ENCODE measurements at regions not wholly inside any gene's neighbourhood (a gene's known extent, or its start where the extent isn't known, plus 50 kb on each side); places are given as distances from the start of the nearest gene placed in this dataset.

DNA sequence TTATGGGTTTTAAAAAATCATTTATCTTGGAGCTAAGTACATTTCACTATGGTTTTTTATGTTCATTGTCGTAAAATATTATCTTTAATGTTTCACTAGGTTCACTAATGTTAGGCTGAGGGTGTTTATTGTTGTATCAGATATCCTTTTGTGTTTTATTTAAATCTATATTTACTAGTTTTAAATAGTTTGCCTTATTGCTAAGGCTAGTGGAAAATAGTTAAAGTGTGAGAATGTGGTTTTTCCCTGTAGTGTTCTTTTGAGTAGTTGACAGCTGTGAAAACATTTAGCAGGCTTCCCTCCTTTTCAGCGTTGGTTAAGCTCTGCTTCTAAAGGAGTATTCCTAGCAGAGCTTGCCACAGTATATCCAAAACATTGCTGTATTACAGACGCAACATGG lies 139.0 kb downstream of the TM9SF2 start:
- no peak overlapping the region for H3K27ac ChIP-seq (ENCODE audit: low read depth in 2 of 2, low read length in 1 of 2)
- 83 to 86% methylated on average over 3 of the region's 3 CpGs for WGBS, 2 donors
- no peaks in the 10 kb centered on the region for H3K36me3 ChIP-seq (ENCODE audit: control insufficient read depth in 2 of 2, insufficient read depth in 2 of 2, low read length in 1 of 2)
- no peaks in the 10 kb centered on the region for H3K4me1 ChIP-seq (ENCODE audit: control insufficient read depth in 2 of 2, insufficient read depth in 2 of 2, low read length in 1 of 2)
- no peak overlapping the region for H3K4me3 ChIP-seq (ENCODE audit: low read depth in 1 of 2, low read length in 2 of 2)
- H3K27me3 ChIP-seq (ENCODE audit: control insufficient read depth in 1 of 2, insufficient read depth in 2 of 2, low read length in 2 of 2), result no peaks in the 10 kb centered on the region
- H3K9me3 ChIP-seq (ENCODE audit: control insufficient read depth in 2 of 2, insufficient read depth in 1 of 2, low read depth in 1 of 2, low read length in 1 of 2), result no peaks in the 10 kb centered on the region

DNA sequence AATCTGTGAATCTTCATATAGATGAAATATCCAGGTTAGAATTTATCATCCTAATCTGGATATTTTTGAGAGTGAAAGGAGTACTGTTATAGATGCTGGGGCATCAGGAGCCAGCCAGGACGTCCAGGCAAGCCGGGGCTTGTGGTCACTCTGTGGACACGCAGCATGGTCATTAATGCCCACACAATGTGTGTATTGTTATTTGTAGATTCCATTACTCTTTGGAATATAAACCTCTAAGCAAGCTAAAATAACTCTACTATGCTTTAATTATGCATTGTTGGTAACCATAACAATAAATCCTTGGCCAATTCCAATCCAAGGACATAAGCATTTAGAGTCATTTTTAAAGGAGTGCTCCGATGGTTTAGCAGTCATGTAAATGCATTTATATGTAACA lies 137.9 kb downstream of the TM9SF2 start:
- no peaks in the 10 kb centered on the region for H3K4me1 ChIP-seq (ENCODE audit: control insufficient read depth in 2 of 2, insufficient read depth in 2 of 2, low read length in 1 of 2)
- no peaks in the 10 kb centered on the region for H3K9me3 ChIP-seq (ENCODE audit: control insufficient read depth in 2 of 2, insufficient read depth in 1 of 2, low read depth in 1 of 2, low read length in 1 of 2)
- no peak overlapping the region for H3K27ac ChIP-seq (ENCODE audit: low read depth in 2 of 2, low read length in 1 of 2)
- no peaks in the 10 kb centered on the region for H3K36me3 ChIP-seq (ENCODE audit: control insufficient read depth in 2 of 2, insufficient read depth in 2 of 2, low read length in 1 of 2)
- H3K4me3 ChIP-seq (ENCODE audit: low read depth in 1 of 2, low read length in 2 of 2), result no peak overlapping the region
- no peaks in the 10 kb centered on the region for H3K27me3 ChIP-seq (ENCODE audit: control insufficient read depth in 1 of 2, insufficient read depth in 2 of 2, low read length in 2 of 2)
- 83% methylated on average over 4 of the region's 4 CpGs for WGBS, 2 donors

DNA sequence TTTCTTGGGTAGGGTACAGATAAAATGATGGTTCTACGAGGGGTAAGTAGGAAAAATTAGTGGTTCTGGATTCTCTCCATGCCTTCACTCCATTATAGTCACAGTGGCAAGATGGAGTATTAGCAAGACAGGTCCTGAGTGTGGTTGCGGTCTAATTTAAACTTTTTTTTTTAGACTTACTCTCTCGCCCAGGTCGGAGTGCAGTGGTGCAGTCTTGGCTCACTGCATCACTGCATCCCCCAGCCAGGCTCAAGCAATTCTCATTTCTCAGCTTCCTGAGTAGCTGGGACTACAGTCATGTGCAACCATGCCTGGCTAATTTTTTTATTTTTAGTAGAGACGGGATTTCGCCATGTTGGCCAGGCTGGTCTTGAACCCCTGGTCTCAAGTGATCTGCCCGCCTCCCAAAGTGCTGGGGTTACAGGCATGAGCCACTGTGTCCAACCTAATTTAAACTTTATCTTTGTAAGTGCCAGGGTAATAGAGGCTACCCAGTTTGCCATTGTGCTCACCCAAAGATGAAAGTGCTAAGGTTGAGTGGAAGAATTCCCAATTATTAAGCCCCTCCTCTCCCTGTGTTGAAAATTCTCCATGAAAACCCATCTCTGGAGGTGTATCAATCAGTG lies 135.6 kb downstream of the TM9SF2 start:
- no peaks in the 10 kb centered on the region for H3K9me3 ChIP-seq (ENCODE audit: control insufficient read depth in 2 of 2, insufficient read depth in 1 of 2, low read depth in 1 of 2, low read length in 1 of 2)
- no peaks in the 10 kb centered on the region for H3K36me3 ChIP-seq (ENCODE audit: control insufficient read depth in 2 of 2, insufficient read depth in 2 of 2, low read length in 1 of 2)
- no peak overlapping the region for H3K4me3 ChIP-seq (ENCODE audit: low read depth in 1 of 2, low read length in 2 of 2)
- no peaks in the 10 kb centered on the region for H3K4me1 ChIP-seq (ENCODE audit: control insufficient read depth in 2 of 2, insufficient read depth in 2 of 2, low read length in 1 of 2)
- H3K27ac ChIP-seq (ENCODE audit: low read depth in 2 of 2, low read length in 1 of 2), result no peak overlapping the region
- H3K27me3 ChIP-seq (ENCODE audit: control insufficient read depth in 1 of 2, insufficient read depth in 2 of 2, low read length in 2 of 2), result no peaks in the 10 kb centered on the region
- WGBS, 2 donors, result 93 to 96% methylated on average over 7 of the region's 7 CpGs

- H3K36me3 ChIP-seq (ENCODE audit: control insufficient read depth in 2 of 2, insufficient read depth in 2 of 2, low read length in 1 of 2), result no peaks in the 10 kb centered on the region
- WGBS, 2 donors, result 62 to 76% methylated on average over 1 of the region's 1 CpG
- H3K27ac ChIP-seq (ENCODE audit: low read depth in 2 of 2, low read length in 1 of 2), result no peak overlapping the region
- no peaks in the 10 kb centered on the region for H3K4me1 ChIP-seq (ENCODE audit: control insufficient read depth in 2 of 2, insufficient read depth in 2 of 2, low read length in 1 of 2)
- no peak overlapping the region for H3K4me3 ChIP-seq (ENCODE audit: low read depth in 1 of 2, low read length in 2 of 2)
- no peaks in the 10 kb centered on the region for H3K9me3 ChIP-seq (ENCODE audit: control insufficient read depth in 2 of 2, insufficient read depth in 1 of 2, low read depth in 1 of 2, low read length in 1 of 2)
- no peaks in the 10 kb centered on the region for H3K27me3 ChIP-seq (ENCODE audit: control insufficient read depth in 1 of 2, insufficient read depth in 2 of 2, low read length in 2 of 2)
These were observed 135.0 kb downstream of the TM9SF2 start for GRCh38 chr13:99636306-99636705.

GRCh38 chr13:99634672-99635071 lies 133.4 kb downstream of the TM9SF2 start:
- 91 to 94% methylated on average over 7 of the region's 7 CpGs for WGBS, 2 donors
- H3K27me3 ChIP-seq (ENCODE audit: control insufficient read depth in 1 of 2, insufficient read depth in 2 of 2, low read length in 2 of 2), result no peaks in the 10 kb centered on the region
- H3K27ac ChIP-seq (ENCODE audit: low read depth in 2 of 2, low read length in 1 of 2), result no peak overlapping the region
- H3K4me3 ChIP-seq (ENCODE audit: low read depth in 1 of 2, low read length in 2 of 2), result no peak overlapping the region
- H3K4me1 ChIP-seq (ENCODE audit: control insufficient read depth in 2 of 2, insufficient read depth in 2 of 2, low read length in 1 of 2), result peaks cover 0 to 2% of the 10 kb centered on the region in 2 donors
- H3K36me3 ChIP-seq (ENCODE audit: control insufficient read depth in 2 of 2, insufficient read depth in 2 of 2, low read length in 1 of 2), result no peaks in the 10 kb centered on the region
- H3K9me3 ChIP-seq (ENCODE audit: control insufficient read depth in 2 of 2, insufficient read depth in 1 of 2, low read depth in 1 of 2, low read length in 1 of 2), result no peaks in the 10 kb centered on the region

DNA sequence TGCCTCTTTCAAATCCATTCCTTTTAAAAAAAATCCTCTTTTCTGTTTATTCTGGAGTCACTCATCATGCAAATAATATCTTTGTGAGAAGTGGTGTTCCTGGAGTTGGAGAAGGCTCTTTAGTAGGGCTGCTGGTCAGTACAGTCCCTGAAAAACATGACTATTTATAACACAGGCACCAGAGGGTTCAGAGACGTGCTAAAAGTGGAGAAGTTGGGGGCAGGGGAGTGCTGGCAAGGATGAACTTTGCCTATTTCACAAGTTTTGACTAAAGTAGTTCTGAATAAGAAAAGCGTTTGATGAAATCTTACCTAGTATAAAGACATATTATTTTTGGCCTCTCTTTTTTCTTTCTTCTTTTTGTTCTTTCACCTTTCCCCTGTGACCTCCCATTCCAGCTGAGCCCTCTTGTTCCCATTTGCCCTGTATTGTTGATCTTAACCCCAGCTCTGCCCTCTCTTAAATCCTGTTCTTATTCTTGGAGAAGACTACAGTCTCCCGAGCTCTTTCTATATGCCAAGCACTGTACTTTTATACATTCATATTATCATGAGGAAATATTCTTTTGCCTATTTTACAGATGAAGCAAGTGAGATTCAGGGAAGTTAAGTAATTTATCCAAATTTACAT lies 129.1 kb downstream of the TM9SF2 start:
- Histone ChIP-seq H3K4me3 (ENCODE audit: low read depth in 1 of 2, low read length in 2 of 2) (no peak overlapping the region), H3K9me3 (ENCODE audit: control insufficient read depth in 2 of 2, insufficient read depth in 1 of 2, low read depth in 1 of 2, low read length in 1 of 2) (no peaks in the 10 kb centered on the region), H3K27me3 (ENCODE audit: control insufficient read depth in 1 of 2, insufficient read depth in 2 of 2, low read length in 2 of 2) (no peaks in the 10 kb centered on the region), H3K36me3 (ENCODE audit: control insufficient read depth in 2 of 2, insufficient read depth in 2 of 2, low read length in 1 of 2) (no peaks in the 10 kb centered on the region), H3K27ac (ENCODE audit: low read depth in 2 of 2, low read length in 1 of 2) (no peak overlapping the region), H3K4me1 (ENCODE audit: control insufficient read depth in 2 of 2, insufficient read depth in 2 of 2, low read length in 1 of 2) (peaks cover 2 to 3% of the 10 kb centered on the region in 2 donors)
- WGBS, 2 donors, result 77 to 87% methylated on average over 3 of the region's 3 CpGs

DNA sequence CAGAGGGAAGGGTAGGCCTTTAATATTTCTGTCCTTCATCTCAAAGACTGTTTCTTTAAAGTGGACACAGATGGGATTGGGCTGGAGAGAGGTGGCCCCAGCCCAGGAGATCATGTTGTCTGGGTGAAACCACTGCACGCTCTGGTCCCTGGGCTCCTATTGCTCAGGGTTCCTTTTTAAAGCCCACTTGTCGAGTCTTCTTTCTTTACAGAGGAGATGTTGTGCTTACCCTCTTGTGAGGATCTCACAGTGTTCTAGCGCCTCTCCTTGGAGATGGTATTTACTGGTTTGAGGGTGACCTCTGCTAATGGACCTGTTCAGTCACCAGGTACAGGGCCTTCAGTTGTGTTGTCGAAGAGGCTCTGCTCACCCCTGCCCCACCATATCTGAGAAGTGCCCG lies 128.4 kb downstream of the TM9SF2 start:
- H3K4me3 ChIP-seq (ENCODE audit: low read depth in 1 of 2, low read length in 2 of 2), result no peak overlapping the region
- no peaks in the 10 kb centered on the region for H3K27me3 ChIP-seq (ENCODE audit: control insufficient read depth in 1 of 2, insufficient read depth in 2 of 2, low read length in 2 of 2)
- peaks cover 2 to 3% of the 10 kb centered on the region in 2 donors for H3K4me1 ChIP-seq (ENCODE audit: control insufficient read depth in 2 of 2, insufficient read depth in 2 of 2, low read length in 1 of 2)
- H3K9me3 ChIP-seq (ENCODE audit: control insufficient read depth in 2 of 2, insufficient read depth in 1 of 2, low read depth in 1 of 2, low read length in 1 of 2), result no peaks in the 10 kb centered on the region
- WGBS, 2 donors, result 95% methylated on average over 5 of the region's 5 CpGs
- H3K36me3 ChIP-seq (ENCODE audit: control insufficient read depth in 2 of 2, insufficient read depth in 2 of 2, low read length in 1 of 2), result no peaks in the 10 kb centered on the region
- no peak overlapping the region for H3K27ac ChIP-seq (ENCODE audit: low read depth in 2 of 2, low read length in 1 of 2)

- Histone ChIP-seq H3K4me3 (ENCODE audit: low read depth in 1 of 2, low read length in 2 of 2) (no peak overlapping the region), H3K36me3 (ENCODE audit: control insufficient read depth in 2 of 2, insufficient read depth in 2 of 2, low read length in 1 of 2) (no peaks in the 10 kb centered on the region), H3K27me3 (ENCODE audit: control insufficient read depth in 1 of 2, insufficient read depth in 2 of 2, low read length in 2 of 2) (no peaks in the 10 kb centered on the region), H3K4me1 (ENCODE audit: control insufficient read depth in 2 of 2, insufficient read depth in 2 of 2, low read length in 1 of 2) (peaks cover 2 to 3% of the 10 kb centered on the region in 2 donors), H3K27ac (ENCODE audit: low read depth in 2 of 2, low read length in 1 of 2) (no peak overlapping the region), H3K9me3 (ENCODE audit: control insufficient read depth in 2 of 2, insufficient read depth in 1 of 2, low read depth in 1 of 2, low read length in 1 of 2) (no peaks in the 10 kb centered on the region)
These were observed 127.2 kb downstream of the TM9SF2 start for GRCh38 chr13:99628442-99628841.

GRCh38 chr13:99626461-99627082 lies 125.3 kb downstream of the TM9SF2 start:
- Histone ChIP-seq H3K36me3 (ENCODE audit: control insufficient read depth in 2 of 2, insufficient read depth in 2 of 2, low read length in 1 of 2) (no peaks in the 10 kb centered on the region), H3K27me3 (ENCODE audit: control insufficient read depth in 1 of 2, insufficient read depth in 2 of 2, low read length in 2 of 2) (no peaks in the 10 kb centered on the region), H3K9me3 (ENCODE audit: control insufficient read depth in 2 of 2, insufficient read depth in 1 of 2, low read depth in 1 of 2, low read length in 1 of 2) (no peaks in the 10 kb centered on the region), H3K27ac (ENCODE audit: low read depth in 2 of 2, low read length in 1 of 2) (no peak overlapping the region), H3K4me1 (ENCODE audit: control insufficient read depth in 2 of 2, insufficient read depth in 2 of 2, low read length in 1 of 2) (peaks cover 2 to 3% of the 10 kb centered on the region in 2 donors), H3K4me3 (ENCODE audit: low read depth in 1 of 2, low read length in 2 of 2) (no peak overlapping the region)
- 50 to 63% methylated on average over 8 of the region's 8 CpGs for WGBS, 2 donors
